Fibroblast of lung (primary cell): ENCODE measurements at regions not wholly inside any gene's neighbourhood (a gene's known extent, or its start where the extent isn't known, plus 50 kb on each side); places are given as distances from the start of the nearest gene placed in this dataset.

ENCODE experiments used
- DNase-seq, 2 donors: peaks; one replicate each; pipeline versions ENCODE4 v3.0.0 to v3.0.0-alpha.2; 2010; ENCODE audit warnings: low read depth in 2 of 2
- H2AFZ ChIP-seq: 2 replicates; pipeline ENCODE4 v1.5.1; 2012; ENCODE audit warnings: low read length, control low read depth, inconsistent platforms
- H3K27ac ChIP-seq: 2 replicates; pipeline ENCODE4 v1.5.1; 2011; ENCODE audit warnings: low read length, control low read depth; ENCODE audit not compliant: insufficient read depth
- H3K27me3 ChIP-seq: 2 replicates; pipeline ENCODE4 v1.5.1; 2011; ENCODE audit warnings: mild to moderate bottlenecking, low read length; ENCODE audit not compliant: control insufficient read depth, insufficient read depth
- H3K36me3 ChIP-seq: 2 replicates; pipeline ENCODE4 v1.5.1; 2011; ENCODE audit warnings: low read length; ENCODE audit not compliant: control insufficient read depth, insufficient read depth
- H3K4me1 ChIP-seq: 2 replicates; pipeline ENCODE4 v1.5.1; 2011; ENCODE audit warnings: low read length; ENCODE audit not compliant: control insufficient read depth, insufficient read depth; ENCODE audit errors: extremely low read depth
- H3K4me2 ChIP-seq: 2 replicates; pipeline ENCODE4 v1.5.1; 2011; ENCODE audit warnings: low read length, control low read depth; ENCODE audit not compliant: insufficient read depth; ENCODE audit errors: extremely low read depth
- H3K4me3 ChIP-seq, 4 experiments: fragments of 200-600 bp in 1 of 4; sonication (generic) in 1 of 4; replicated peaks in 1 of 4; 2 replicates each; pipeline ENCODE4 v1.5.1; 2011 to 2016; ENCODE audit warnings: low read length in 4 of 4, low read depth in 3 of 4, mild to moderate bottlenecking in 3 of 4, control low read depth in 2 of 4, inconsistent platforms in 1 of 4, mixed read lengths in 1 of 4; ENCODE audit not compliant: insufficient read depth in 1 of 4; ENCODE audit errors: control extremely low read depth in 1 of 4
- H3K79me2 ChIP-seq: 2 replicates; pipeline ENCODE4 v1.5.1; 2012; ENCODE audit warnings: mild to moderate bottlenecking, low read length, inconsistent platforms; ENCODE audit not compliant: control insufficient read depth, insufficient read depth
- H3K9ac ChIP-seq: 2 replicates; pipeline ENCODE4 v1.5.1; 2011; ENCODE audit warnings: mild to moderate bottlenecking, low read length, control low read depth; ENCODE audit not compliant: insufficient read depth
- H3K9me3 ChIP-seq: 2 replicates; pipeline ENCODE4 v1.5.1; 2012; ENCODE audit warnings: low read depth, low read length; ENCODE audit not compliant: control insufficient read depth, insufficient read depth
- H4K20me1 ChIP-seq: 2 replicates; pipeline ENCODE4 v1.5.1; 2011; ENCODE audit warnings: low read length; ENCODE audit not compliant: control insufficient read depth, insufficient read depth; ENCODE audit errors: extremely low read depth
- EZH2 ChIP-seq: IDR thresholded peaks from 2 replicates; pipeline ENCODE4 v1.5.1; 2012; ENCODE audit warnings: low read length, control low read depth, mild to moderate bottlenecking; ENCODE audit errors: missing control alignments
- TF ChIP-seq, protein P1 (sequence below), 2 donors: IDR thresholded peaks in 1 of 2; conservative IDR thresholded peaks in 1 of 2; 1 replicate in 1 of 2; 2 replicates in 1 of 2; pipeline ENCODE4 v1.5.1; 2011 to 2012; ENCODE audit warnings: low read length in 2 of 2, control low read depth in 1 of 2, inconsistent platforms in 1 of 2, low read depth in 1 of 2, mild to moderate bottlenecking in 1 of 2

DNA sequence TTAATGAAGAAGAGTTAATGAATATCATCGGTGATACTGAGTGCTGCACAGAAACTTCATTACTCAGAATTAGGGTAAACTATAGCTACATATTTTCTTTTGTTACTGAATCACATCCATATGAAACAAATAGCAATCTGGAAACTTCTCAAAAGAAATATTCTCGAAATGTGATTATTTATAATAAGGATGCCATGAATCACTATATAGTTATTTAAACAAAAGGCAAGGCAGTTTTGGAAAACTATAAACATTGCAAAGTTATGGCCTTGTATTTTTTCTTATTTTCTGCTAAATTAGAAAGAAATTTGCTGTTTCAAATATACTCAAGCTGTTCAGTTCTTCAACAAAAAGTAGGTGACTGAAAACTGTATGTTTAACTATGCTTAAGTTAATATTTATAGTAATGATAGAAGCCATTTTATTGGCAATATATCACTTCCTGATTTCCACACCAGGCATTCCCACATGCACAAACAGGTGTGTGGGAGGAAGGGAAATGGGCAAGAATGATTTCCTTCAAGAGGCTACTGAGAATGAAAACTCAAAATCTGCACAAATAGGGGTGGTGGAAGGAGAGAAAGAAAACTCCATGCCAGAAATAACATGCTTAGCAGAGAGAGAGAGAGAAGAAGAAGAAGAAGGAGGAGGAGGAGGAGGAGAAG is 74.5 kb upstream of the FRY start:
- Histone ChIP-seq H2AFZ (no peak overlapping the region), H4K20me1 (no peaks in the 10 kb centered on the region), H3K4me1 (no peaks in the 10 kb centered on the region), H3K27me3 (no peaks in the 10 kb centered on the region), H3K36me3 (no peaks in the 10 kb centered on the region), H3K27ac (no peak overlapping the region), H3K79me2 (no peaks in the 10 kb centered on the region), H3K9me3 (no peaks in the 10 kb centered on the region), H3K4me2 (peak overlapping the region; percentile 60), H3K9ac (no peak overlapping the region), H3K4me3 (no peak overlapping the region)
- DNase-seq: peak in 1 of 2 donors; percentile 65
- no peak for TF ChIP-seq EZH2
- TF ChIP-seq, protein P1, sequence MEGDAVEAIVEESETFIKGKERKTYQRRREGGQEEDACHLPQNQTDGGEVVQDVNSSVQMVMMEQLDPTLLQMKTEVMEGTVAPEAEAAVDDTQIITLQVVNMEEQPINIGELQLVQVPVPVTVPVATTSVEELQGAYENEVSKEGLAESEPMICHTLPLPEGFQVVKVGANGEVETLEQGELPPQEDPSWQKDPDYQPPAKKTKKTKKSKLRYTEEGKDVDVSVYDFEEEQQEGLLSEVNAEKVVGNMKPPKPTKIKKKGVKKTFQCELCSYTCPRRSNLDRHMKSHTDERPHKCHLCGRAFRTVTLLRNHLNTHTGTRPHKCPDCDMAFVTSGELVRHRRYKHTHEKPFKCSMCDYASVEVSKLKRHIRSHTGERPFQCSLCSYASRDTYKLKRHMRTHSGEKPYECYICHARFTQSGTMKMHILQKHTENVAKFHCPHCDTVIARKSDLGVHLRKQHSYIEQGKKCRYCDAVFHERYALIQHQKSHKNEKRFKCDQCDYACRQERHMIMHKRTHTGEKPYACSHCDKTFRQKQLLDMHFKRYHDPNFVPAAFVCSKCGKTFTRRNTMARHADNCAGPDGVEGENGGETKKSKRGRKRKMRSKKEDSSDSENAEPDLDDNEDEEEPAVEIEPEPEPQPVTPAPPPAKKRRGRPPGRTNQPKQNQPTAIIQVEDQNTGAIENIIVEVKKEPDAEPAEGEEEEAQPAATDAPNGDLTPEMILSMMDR (conservative IDR thresholded peaks at IDR 0.05 in 1 of 2, IDR thresholded peaks at IDR 0.05 in 1 of 2; ENCODE audit: low read depth in 1 of 2, low read length in 2 of 2): no peak

DNA sequence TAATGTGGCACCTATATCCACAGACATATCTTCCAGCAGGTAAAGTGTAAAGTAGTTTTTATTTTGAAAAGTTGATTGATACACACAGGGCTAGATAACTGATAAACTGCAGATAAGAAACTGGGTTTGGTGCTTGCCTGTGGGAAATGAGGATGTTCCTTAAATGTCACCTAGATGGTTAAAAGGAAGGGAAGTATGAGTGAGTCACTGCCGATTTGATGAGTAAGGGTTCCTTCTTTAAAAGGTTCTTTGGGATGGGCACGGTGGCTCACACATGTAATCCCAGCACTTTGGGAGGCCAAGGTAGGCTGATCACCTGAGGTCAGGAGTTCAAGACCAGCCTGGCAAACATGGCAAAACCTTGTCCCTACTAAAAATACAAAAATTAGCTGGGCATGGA is 73.8 kb upstream of the FRY start:
- Histone ChIP-seq H3K79me2 (no peaks in the 10 kb centered on the region), H3K27ac (peak overlapping the region; percentile 16), H3K36me3 (no peaks in the 10 kb centered on the region), H2AFZ (no peak overlapping the region), H3K4me3 (no peak overlapping the region), H3K4me1 (no peaks in the 10 kb centered on the region), H3K9ac (no peak overlapping the region), H3K9me3 (no peaks in the 10 kb centered on the region), H3K27me3 (no peaks in the 10 kb centered on the region), H4K20me1 (no peaks in the 10 kb centered on the region), H3K4me2 (no peak overlapping the region)
- TF ChIP-seq, protein P1 (conservative IDR thresholded peaks at IDR 0.05 in 1 of 2, IDR thresholded peaks at IDR 0.05 in 1 of 2; ENCODE audit: low read depth in 1 of 2, low read length in 2 of 2): no peak
- TF ChIP-seq EZH2: no peak
- no peak for DNase-seq

DNA sequence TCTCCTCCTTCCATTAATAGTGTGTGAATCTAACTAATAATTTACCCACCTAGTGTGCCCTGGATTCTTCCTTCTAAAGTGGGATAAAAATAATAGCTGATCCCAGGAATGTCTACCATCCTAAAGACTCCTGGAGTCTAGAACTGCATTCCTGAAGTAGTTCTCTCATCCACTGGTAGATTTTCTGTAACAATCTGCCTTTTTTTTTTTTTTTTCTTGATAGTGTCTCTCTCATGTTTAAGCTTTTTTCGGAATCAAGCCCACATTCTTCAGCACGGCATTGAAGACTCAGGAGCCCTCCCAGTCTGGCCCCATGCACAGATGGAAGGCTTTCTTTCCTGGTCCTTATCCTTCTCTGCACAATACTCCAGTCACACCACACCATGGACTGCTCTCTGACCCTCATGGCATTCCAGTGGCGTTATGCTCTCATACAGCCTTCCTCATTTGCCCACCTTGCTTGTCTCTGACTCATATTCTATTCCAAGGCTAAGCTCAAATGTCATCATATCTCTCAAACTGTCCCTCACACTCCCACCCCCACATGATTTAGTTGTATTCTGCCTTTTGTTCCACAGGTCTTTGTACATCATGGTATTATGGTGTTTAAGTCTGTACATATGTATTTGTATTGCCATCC is 68.7 kb upstream of the FRY start:
- H3K9ac ChIP-seq: no peak overlapping the region
- no peaks in the 10 kb centered on the region for H3K27me3 ChIP-seq
- DNase-seq: peak in 1 of 2 donors; percentile 51
- no peak overlapping the region for H3K27ac ChIP-seq
- no peak overlapping the region for H3K4me3 ChIP-seq
- H3K4me2 ChIP-seq: no peak overlapping the region
- TF ChIP-seq, protein P1 (conservative IDR thresholded peaks at IDR 0.05 in 1 of 2, IDR thresholded peaks at IDR 0.05 in 1 of 2; ENCODE audit: low read depth in 1 of 2, low read length in 2 of 2): no peak
- TF ChIP-seq EZH2: no peak
- peaks cover 4% of the 10 kb centered on the region for H3K4me1 ChIP-seq
- no peaks in the 10 kb centered on the region for H3K9me3 ChIP-seq
- no peaks in the 10 kb centered on the region for H3K79me2 ChIP-seq
- H2AFZ ChIP-seq: no peak overlapping the region
- H4K20me1 ChIP-seq: no peaks in the 10 kb centered on the region
- H3K36me3 ChIP-seq: no peaks in the 10 kb centered on the region
